H1 (cell line): ENCODE measurements at regions not wholly inside any gene's neighbourhood (a gene's known extent, or its start where the extent isn't known, plus 50 kb on each side); places are given as distances from the start of the nearest gene placed in this dataset.

Source experiments
- TF ChIP-seq, protein P1 (sequence below), 3 experiments: IDR thresholded peaks; 1 replicate in 2 of 3; 2 replicates in 1 of 3; pipeline versions ENCODE4 v1.5.1 to v1.6.1; 2011; ENCODE audit warnings: low read length in 3 of 3, mild to moderate bottlenecking in 3 of 3, inconsistent platforms in 2 of 3, low read depth in 1 of 3, moderate library complexity in 1 of 3; ENCODE audit not compliant: insufficient read depth in 1 of 3; ENCODE audit errors: control extremely low read depth in 1 of 3

DNA sequence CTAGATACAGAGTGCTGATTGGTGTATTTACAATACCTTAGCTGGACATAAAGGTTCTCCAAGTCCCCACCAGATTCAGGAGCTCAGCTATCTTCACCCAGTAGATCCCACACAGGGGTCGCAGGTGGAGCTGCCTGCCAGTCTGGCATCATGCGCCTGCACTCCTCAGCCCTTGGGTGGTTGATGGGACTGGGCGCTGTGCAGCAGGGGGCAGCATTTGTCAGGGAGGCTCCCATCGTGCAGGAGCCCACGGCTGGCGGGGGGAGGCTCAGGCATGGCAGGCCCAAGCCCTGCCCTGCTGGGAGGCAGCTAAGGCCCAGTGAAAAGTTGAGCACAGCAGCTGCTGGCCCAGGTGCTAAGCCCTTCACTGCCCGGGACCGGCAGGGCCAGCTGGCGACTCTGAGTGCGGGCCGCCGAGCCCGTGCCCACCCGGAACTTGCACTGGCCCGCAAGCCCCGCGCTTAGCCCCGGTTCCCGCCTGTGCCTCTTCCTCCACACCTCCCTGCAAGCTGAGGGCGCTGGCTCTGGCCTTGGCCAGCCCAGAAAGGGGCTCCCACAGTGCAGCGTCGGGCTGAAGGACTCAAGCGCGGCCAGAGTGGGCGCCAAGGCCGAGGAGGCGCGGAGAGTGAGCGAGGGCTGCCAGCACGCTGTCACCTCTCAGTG is 314.1 kb upstream of the ATP10B start (continued):
- TF ChIP-seq, protein P1, sequence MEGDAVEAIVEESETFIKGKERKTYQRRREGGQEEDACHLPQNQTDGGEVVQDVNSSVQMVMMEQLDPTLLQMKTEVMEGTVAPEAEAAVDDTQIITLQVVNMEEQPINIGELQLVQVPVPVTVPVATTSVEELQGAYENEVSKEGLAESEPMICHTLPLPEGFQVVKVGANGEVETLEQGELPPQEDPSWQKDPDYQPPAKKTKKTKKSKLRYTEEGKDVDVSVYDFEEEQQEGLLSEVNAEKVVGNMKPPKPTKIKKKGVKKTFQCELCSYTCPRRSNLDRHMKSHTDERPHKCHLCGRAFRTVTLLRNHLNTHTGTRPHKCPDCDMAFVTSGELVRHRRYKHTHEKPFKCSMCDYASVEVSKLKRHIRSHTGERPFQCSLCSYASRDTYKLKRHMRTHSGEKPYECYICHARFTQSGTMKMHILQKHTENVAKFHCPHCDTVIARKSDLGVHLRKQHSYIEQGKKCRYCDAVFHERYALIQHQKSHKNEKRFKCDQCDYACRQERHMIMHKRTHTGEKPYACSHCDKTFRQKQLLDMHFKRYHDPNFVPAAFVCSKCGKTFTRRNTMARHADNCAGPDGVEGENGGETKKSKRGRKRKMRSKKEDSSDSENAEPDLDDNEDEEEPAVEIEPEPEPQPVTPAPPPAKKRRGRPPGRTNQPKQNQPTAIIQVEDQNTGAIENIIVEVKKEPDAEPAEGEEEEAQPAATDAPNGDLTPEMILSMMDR (IDR thresholded peaks at IDR 0.05; ENCODE audit: control extremely low read depth in 1 of 3, insufficient read depth in 1 of 3, low read depth in 1 of 3, low read length in 3 of 3), result peak; percentile 5 to 17 (median 6)
